Nephron progenitor cell (in vitro differentiated cells): ENCODE measurements at regions not wholly inside any gene's neighbourhood (a gene's known extent, or its start where the extent isn't known, plus 50 kb on each side); places are given as distances from the start of the nearest gene placed in this dataset.

ENCODE experiments used
- DNase-seq: peaks from one replicate; pipeline ENCODE4 v3.0.0; 2021
- H3K27ac Mint-ChIP-seq: 2 replicates; pipeline ENCODE4 v1.8.0; 2021; ENCODE audit warnings: mild to moderate bottlenecking, moderate library complexity, mixed read lengths
- H3K27me3 Mint-ChIP-seq: 2 replicates; pipeline ENCODE4 v1.8.0; 2021; ENCODE audit warnings: mild to moderate bottlenecking, low read depth, mixed read lengths; ENCODE audit not compliant: poor library complexity
- H3K36me3 Mint-ChIP-seq: 2 replicates; pipeline ENCODE4 v1.8.0; 2021; ENCODE audit warnings: low read depth, mixed read lengths
- H3K4me1 Mint-ChIP-seq: 2 replicates; pipeline ENCODE4 v1.8.0; 2021; ENCODE audit warnings: mixed read lengths
- H3K4me3 Mint-ChIP-seq: 2 replicates; pipeline ENCODE4 v1.8.0; 2021; ENCODE audit warnings: mild to moderate bottlenecking, moderate library complexity, mixed read lengths
- H3K9me3 Mint-ChIP-seq: 2 replicates; pipeline ENCODE4 v1.8.0; 2021; ENCODE audit warnings: mild to moderate bottlenecking, moderate library complexity, mixed read lengths
- CTCF ChIP-seq: fragments of 200-600 bp; sonication (generic); IDR thresholded peaks from 2 replicates; pipeline ENCODE4 v1.5.0; 2021; ENCODE audit warnings: antibody characterized with exemption

- Mint-ChIP-seq H3K4me3 (peak overlapping the region; percentile 55), H3K27ac (peak overlapping the region; percentile 91)
- no peak for TF ChIP-seq CTCF
These were observed 110.8 kb upstream of the ERCC6L2 start for GRCh38 chr9:95764533-95765319.

GRCh38 chr9:95763983-95764382 is 111.5 kb upstream of the ERCC6L2 start:
- no peaks in the 10 kb centered on the region for H3K9me3 Mint-ChIP-seq
- no peak for DNase-seq
- H3K36me3 Mint-ChIP-seq, result no peaks in the 10 kb centered on the region
- H3K4me3 Mint-ChIP-seq, result no peak overlapping the region
- H3K27me3 Mint-ChIP-seq, result peaks cover 30% of the 10 kb centered on the region
- H3K27ac Mint-ChIP-seq, result no peak overlapping the region
- peaks cover 34% of the 10 kb centered on the region for H3K4me1 Mint-ChIP-seq
- no peak for TF ChIP-seq CTCF

More at GRCh38 chr9:95764533-95765319, 110.8 kb upstream of the ERCC6L2 start:
- Mint-ChIP-seq H3K9me3 (no peaks in the 10 kb centered on the region), H3K27me3 (peaks cover 35% of the 10 kb centered on the region), H3K36me3 (no peaks in the 10 kb centered on the region), H3K4me1 (peaks cover 34% of the 10 kb centered on the region)
- no peak for DNase-seq

- Mint-ChIP-seq H3K27ac (no peak overlapping the region), H3K9me3 (no peaks in the 10 kb centered on the region), H3K27me3 (peaks cover 22% of the 10 kb centered on the region), H3K36me3 (no peaks in the 10 kb centered on the region), H3K4me1 (peaks cover 34% of the 10 kb centered on the region), H3K4me3 (no peak overlapping the region)
- TF ChIP-seq CTCF, result no peak
- no peak for DNase-seq
These were observed 112.5 kb upstream of the ERCC6L2 start for GRCh38 chr9:95763006-95763405.

GRCh38 chr9:95762322-95762721 is 113.2 kb upstream of the ERCC6L2 start:
- DNase-seq, result no peak
- peaks cover 24% of the 10 kb centered on the region for H3K27me3 Mint-ChIP-seq
- H3K9me3 Mint-ChIP-seq, result no peaks in the 10 kb centered on the region
- no peaks in the 10 kb centered on the region for H3K36me3 Mint-ChIP-seq
- no peak overlapping the region for H3K27ac Mint-ChIP-seq
- peaks cover 34% of the 10 kb centered on the region for H3K4me1 Mint-ChIP-seq
- no peak overlapping the region for H3K4me3 Mint-ChIP-seq
- TF ChIP-seq CTCF, result no peak

GRCh38 chr9:95760791-95761190 is 114.7 kb upstream of the ERCC6L2 start:
- peaks cover 28% of the 10 kb centered on the region for H3K4me1 Mint-ChIP-seq
- no peaks in the 10 kb centered on the region for H3K36me3 Mint-ChIP-seq
- no peak overlapping the region for H3K27ac Mint-ChIP-seq
- TF ChIP-seq CTCF, result no peak
- no peak overlapping the region for H3K4me3 Mint-ChIP-seq
- no peaks in the 10 kb centered on the region for H3K9me3 Mint-ChIP-seq
- no peak for DNase-seq
- peaks cover 16% of the 10 kb centered on the region for H3K27me3 Mint-ChIP-seq

- Mint-ChIP-seq H3K36me3 (no peaks in the 10 kb centered on the region), H3K4me3 (no peak overlapping the region), H3K27ac (no peak overlapping the region), H3K9me3 (no peaks in the 10 kb centered on the region), H3K4me1 (peaks cover 34% of the 10 kb centered on the region), H3K27me3 (peaks cover 37% of the 10 kb centered on the region)
- TF ChIP-seq CTCF, result no peak
- no peak for DNase-seq
These were observed 118.1 kb upstream of the ERCC6L2 start for GRCh38 chr9:95757439-95757838.
